ENCODE measurements at regions not wholly inside any gene's neighbourhood (a gene's known extent, or its start where the extent isn't known, plus 50 kb on each side); places are given as distances from the start of the nearest gene placed in this dataset.

GRCh38 chr11:104301776-104302175 is 137.8 kb upstream of the PDGFD start:
- TF ChIP-seq CHD1 (IDR thresholded peaks at IDR 0.05; ENCODE audit: low read depth, low read length) (no peak), MAZ (IDR thresholded peaks at IDR 0.05; ENCODE audit: borderline replicate concordance, low read depth, low read length) (no peak), CEBPB (IDR thresholded peaks at IDR 0.05; ENCODE audit: low read depth, low read length) (no peak), FOS (IDR thresholded peaks at IDR 0.05; ENCODE audit: low read depth, low read length) (no peak), MAFK (IDR thresholded peaks at IDR 0.05; ENCODE audit: low read depth, low read length) (peak; percentile 28; the same call in 1 of the 2 replicates), POLR2A (IDR thresholded peaks at IDR 0.05; ENCODE audit: low read depth, low read length) (no peak)
- H3K36me3 ChIP-seq (ENCODE audit: control insufficient read depth, insufficient read depth, low read length), result no peaks in the 10 kb centered on the region
- intact Hi-C loops (cut with micrococcal nuclease), result no loop called here
- no peak overlapping the region for H2AFZ ChIP-seq (replicated peaks; ENCODE audit: low read length, poor library complexity)
- no peak overlapping the region for H2BK5ac ChIP-seq (ENCODE audit: low read depth, low read length, poor library complexity, severe bottlenecking)
- H4K5ac ChIP-seq (ENCODE audit: low read depth, low read length), result no peak overlapping the region
- H3K9ac ChIP-seq (ENCODE audit: low read depth, low read length), result no peak overlapping the region
- no peaks in the 10 kb centered on the region for H3K4me1 ChIP-seq (ENCODE audit: control insufficient read depth, insufficient read depth, low read length)
- no peak overlapping the region for H3K4me2 ChIP-seq (ENCODE audit: low read depth, low read length)
- H3K4ac ChIP-seq (ENCODE audit: low read depth, low read length), result no peak overlapping the region
- H4K20me1 ChIP-seq (ENCODE audit: insufficient read depth, low read length), result no peaks in the 10 kb centered on the region
- H3K9me3 ChIP-seq (ENCODE audit: control insufficient read depth, insufficient read depth, low read length), result no peaks in the 10 kb centered on the region
- dilution Hi-C loops (cut with HindIII; ENCODE audit: low sequenced_read_pairs, unreplicated experiment), result no loop called here
- no peak overlapping the region for H4K8ac ChIP-seq (ENCODE audit: low read depth in 2 of 2, low read length in 2 of 2)
- H2AK9ac ChIP-seq (replicated peaks; ENCODE audit: low read depth, low read length, poor library complexity), result no peak overlapping the region
- no peak overlapping the region for H3K27ac ChIP-seq (ENCODE audit: insufficient read depth, low read length)
- H3K23ac ChIP-seq (ENCODE audit: low read depth, low read length), result no peak overlapping the region
- H3K14ac ChIP-seq (replicated peaks; ENCODE audit: low read depth, low read length), result no peak overlapping the region
- H3K9me1 ChIP-seq (ENCODE audit: insufficient read depth, low read length), result no peaks in the 10 kb centered on the region
- H3K18ac ChIP-seq (ENCODE audit: low read depth, low read length), result no peak overlapping the region
- ChIA-PET POLR2A (ENCODE audit: unreplicated experiment) (no interaction called here), CTCF (interaction anchor here (1.0 kb wide), 1 partner anchor 1690 kb away, joined by 3 read pairs; no protein-coding TSS in a partner anchor)
- BruUV-seq (replicated peaks), result no TSS peak
- no peak overlapping the region for H2BK20ac ChIP-seq (ENCODE audit: low read depth, low read length)
- ATAC-seq (ENCODE audit: low read depth), result no peak
- no peak overlapping the region for H4K91ac ChIP-seq (ENCODE audit: insufficient read depth, low read depth, low read length)
- no peak overlapping the region for H2AK5ac ChIP-seq (ENCODE audit: low read depth, low read length)
- no CpG with 5 or more reads among the region's 1 CpG for WGBS, 2 experiments (ENCODE audit: extremely low coverage in 2 of 2, insufficient read length in 1 of 2)
- H3K27me3 ChIP-seq (ENCODE audit: control insufficient read depth, insufficient read depth, low read length), result no peaks in the 10 kb centered on the region
- in situ Hi-C loops (cut with MboI; ENCODE audit: low sequenced_read_pairs), result no loop called here
- DNase-seq, result no peak
- no peaks in the 10 kb centered on the region for H3K79me1 ChIP-seq (ENCODE audit: low read depth in 1 of 2, low read length in 2 of 2)
- no peak overlapping the region for H2BK15ac ChIP-seq (ENCODE audit: low read depth, low read length)
- H3K4me3 ChIP-seq (ENCODE audit: insufficient read depth, low read depth, low read length), result no peak overlapping the region
- no peak overlapping the region for H3K56ac ChIP-seq (ENCODE audit: extremely low read depth, insufficient read depth, low read length)
- H2BK120ac ChIP-seq (ENCODE audit: low read depth, low read length), result no peak overlapping the region

Measured in IMR-90 (cell line).